Head of caudate nucleus (tissue), 42 donors: ENCODE measurements at regions not wholly inside any gene's neighbourhood (a gene's known extent, or its start where the extent isn't known, plus 50 kb on each side); places are given as distances from the start of the nearest gene placed in this dataset.
A peak's percentile ranks its signal among the peaks of the same experiment; 100 is the strongest.
"Not testable (repeated sequence)": the region's sequence is repeated elsewhere in the genome, so short reads cannot be mapped to it uniquely, and the experiment has no call there.

Experiments used
- DNase-seq, 42 donors: peaks; one replicate each; pipeline versions ENCODE4 v3.0.0 to v3.0.0-alpha.2; 2020 to 2021; ENCODE audit warnings: mixed read lengths in 7 of 42
- intact Hi-C: fragments of 100-400 bp; cut with DNase I; formaldehyde crosslinking; loops from one replicate; pipeline ENCODE4 v1.15.0; 2022

- DNase-seq = no peak
- intact Hi-C loops = no loop called here
These were observed 111.0 kb upstream of the KLF14 start for GRCh38 chr7:130844811-130845580.

GRCh38 chr7:130845581-130846085 lies 111.6 kb upstream of the KLF14 start:
- no peak for DNase-seq
- intact Hi-C loops = no loop called here

GRCh38 chr7:130849604-130850003 lies 115.6 kb upstream of the KLF14 start:
- no peak for DNase-seq
- intact Hi-C loops = no loop called here

GRCh38 chr7:130850956-130851355 lies 116.9 kb upstream of the KLF14 start:
- intact Hi-C loops = no loop called here

GRCh38 chr7:130852867-130853266 lies 118.9 kb upstream of the KLF14 start:
- intact Hi-C loops = no loop called here

More at GRCh38 chr7:130850956-130851355, 116.9 kb upstream of the KLF14 start:
- DNase-seq = no peak

GRCh38 chr7:130853503-130854279 lies 119.7 kb upstream of the KLF14 start:
- DNase-seq = no peak
- intact Hi-C loops = no loop called here

More at GRCh38 chr7:130852867-130853266, 118.9 kb upstream of the KLF14 start:
- no peak for DNase-seq

- no peak for DNase-seq
- intact Hi-C loops = no loop called here
These were observed 120.5 kb upstream of the KLF14 start for GRCh38 chr7:130854481-130854880.

- DNase-seq = no peak
- intact Hi-C loops = no loop called here
These were observed 122.9 kb upstream of the KLF14 start for GRCh38 chr7:130856866-130857265.

- DNase-seq, intact Hi-C loops: not testable (repeated sequence)
These were observed 126.8 kb upstream of the KLF14 start for GRCh38 chr7:130860832-130861231.

GRCh38 chr7:130865408-130866236 lies 131.6 kb upstream of the KLF14 start:
- peak in 5 of 42 donors; percentile 37 to 56 (median 53) for DNase-seq
- intact Hi-C loops = no loop called here

GRCh38 chr7:130867039-130867438 lies 133.0 kb upstream of the KLF14 start:
- DNase-seq = no peak
- intact Hi-C loops = no loop called here

GRCh38 chr7:130867581-130868136 lies 133.7 kb upstream of the KLF14 start:
- intact Hi-C loops = no loop called here

GRCh38 chr7:130868139-130868538 lies 134.1 kb upstream of the KLF14 start:
- DNase-seq = no peak
- intact Hi-C loops = no loop called here

More at GRCh38 chr7:130867581-130868136, 133.7 kb upstream of the KLF14 start:
- no peak for DNase-seq

GRCh38 chr7:130869918-130870317 lies 135.9 kb upstream of the KLF14 start:
- no peak for DNase-seq
- intact Hi-C loops = no loop called here

GRCh38 chr7:130872341-130872740 lies 138.3 kb upstream of the KLF14 start:
- intact Hi-C loops = no loop called here
- no peak for DNase-seq

- DNase-seq = no peak
- intact Hi-C loops = no loop called here
These were observed 138.9 kb upstream of the KLF14 start for GRCh38 chr7:130872756-130873448.

GRCh38 chr7:130874071-130874915 lies 140.3 kb upstream of the KLF14 start:
- intact Hi-C loops = no loop called here
- no peak for DNase-seq
